HepG2 (cell line): ENCODE measurements at regions not wholly inside any gene's neighbourhood (a gene's known extent, or its start where the extent isn't known, plus 50 kb on each side); places are given as distances from the start of the nearest gene placed in this dataset.

ENCODE experiments used
- KDM3A ChIP-seq: IDR thresholded peaks from 2 replicates; pipeline ENCODE4 v1.6.1; 2018; ENCODE audit warnings: low read depth, missing compliant biosample characterization
- SP2 ChIP-seq: sonication (generic); formaldehyde crosslinking; IDR thresholded peaks from 2 replicates; pipeline ENCODE4 v1.5.1; 2020; ENCODE audit warnings: mild to moderate bottlenecking, missing genetic modification reagents
- ZNF17 ChIP-seq: sonication (generic); formaldehyde crosslinking; IDR thresholded peaks from 2 replicates; pipeline ENCODE4 v1.5.0; 2020; ENCODE audit warnings: mild to moderate bottlenecking, missing genetic modification reagents
- ZNF24 ChIP-seq: fragments of 450-650 bp; IDR thresholded peaks from 2 replicates; pipeline ENCODE4 v1.6.1; 2017; ENCODE audit warnings: antibody characterized with exemption, mild to moderate bottlenecking
- ZNF615 ChIP-seq: sonication (generic); formaldehyde crosslinking; IDR thresholded peaks from 2 replicates; pipeline ENCODE4 v1.5.0; 2020; ENCODE audit warnings: mild to moderate bottlenecking, missing genetic modification reagents, borderline replicate concordance
- TF ChIP-seq, protein P1 (sequence below): sonication (generic); formaldehyde crosslinking; IDR thresholded peaks from 2 replicates; pipeline ENCODE4 v1.5.0; 2020; ENCODE audit warnings: mild to moderate bottlenecking, missing genetic modification reagents, borderline replicate concordance
- TF ChIP-seq, protein P2 (sequence below): sonication (generic); formaldehyde crosslinking; IDR thresholded peaks from 2 replicates; pipeline ENCODE4 v1.4.0; 2020; ENCODE audit warnings: missing genetic modification reagents, borderline replicate concordance
- TF ChIP-seq, protein P3 (sequence below): sonication (generic); formaldehyde crosslinking; IDR thresholded peaks from 2 replicates; pipeline ENCODE4 v1.8.1; 2023; ENCODE audit warnings: missing genetic modification reagents, inconsistent platforms, borderline replicate concordance

DNA sequence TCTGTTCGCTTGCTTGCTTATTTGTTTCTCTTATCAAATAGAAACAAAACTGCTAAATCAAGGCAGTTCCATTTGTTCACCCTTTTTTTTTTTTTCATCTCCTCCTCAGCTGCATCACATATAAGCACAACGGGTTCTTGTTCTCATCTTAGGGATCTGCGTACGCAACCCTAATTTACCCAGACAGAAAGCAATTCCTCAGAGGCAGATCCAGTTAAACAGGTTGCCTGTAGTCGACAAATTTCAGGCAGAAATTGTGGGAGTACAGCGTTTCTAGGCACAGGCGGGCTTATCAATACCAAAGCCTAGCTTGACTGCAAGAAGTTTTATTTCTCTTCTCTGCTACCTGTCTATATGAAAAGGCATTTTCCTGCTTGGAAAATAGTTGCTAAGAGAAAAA, 565.4 kb downstream of the NXPH1 start (continued):
- TF ChIP-seq, protein P1, sequence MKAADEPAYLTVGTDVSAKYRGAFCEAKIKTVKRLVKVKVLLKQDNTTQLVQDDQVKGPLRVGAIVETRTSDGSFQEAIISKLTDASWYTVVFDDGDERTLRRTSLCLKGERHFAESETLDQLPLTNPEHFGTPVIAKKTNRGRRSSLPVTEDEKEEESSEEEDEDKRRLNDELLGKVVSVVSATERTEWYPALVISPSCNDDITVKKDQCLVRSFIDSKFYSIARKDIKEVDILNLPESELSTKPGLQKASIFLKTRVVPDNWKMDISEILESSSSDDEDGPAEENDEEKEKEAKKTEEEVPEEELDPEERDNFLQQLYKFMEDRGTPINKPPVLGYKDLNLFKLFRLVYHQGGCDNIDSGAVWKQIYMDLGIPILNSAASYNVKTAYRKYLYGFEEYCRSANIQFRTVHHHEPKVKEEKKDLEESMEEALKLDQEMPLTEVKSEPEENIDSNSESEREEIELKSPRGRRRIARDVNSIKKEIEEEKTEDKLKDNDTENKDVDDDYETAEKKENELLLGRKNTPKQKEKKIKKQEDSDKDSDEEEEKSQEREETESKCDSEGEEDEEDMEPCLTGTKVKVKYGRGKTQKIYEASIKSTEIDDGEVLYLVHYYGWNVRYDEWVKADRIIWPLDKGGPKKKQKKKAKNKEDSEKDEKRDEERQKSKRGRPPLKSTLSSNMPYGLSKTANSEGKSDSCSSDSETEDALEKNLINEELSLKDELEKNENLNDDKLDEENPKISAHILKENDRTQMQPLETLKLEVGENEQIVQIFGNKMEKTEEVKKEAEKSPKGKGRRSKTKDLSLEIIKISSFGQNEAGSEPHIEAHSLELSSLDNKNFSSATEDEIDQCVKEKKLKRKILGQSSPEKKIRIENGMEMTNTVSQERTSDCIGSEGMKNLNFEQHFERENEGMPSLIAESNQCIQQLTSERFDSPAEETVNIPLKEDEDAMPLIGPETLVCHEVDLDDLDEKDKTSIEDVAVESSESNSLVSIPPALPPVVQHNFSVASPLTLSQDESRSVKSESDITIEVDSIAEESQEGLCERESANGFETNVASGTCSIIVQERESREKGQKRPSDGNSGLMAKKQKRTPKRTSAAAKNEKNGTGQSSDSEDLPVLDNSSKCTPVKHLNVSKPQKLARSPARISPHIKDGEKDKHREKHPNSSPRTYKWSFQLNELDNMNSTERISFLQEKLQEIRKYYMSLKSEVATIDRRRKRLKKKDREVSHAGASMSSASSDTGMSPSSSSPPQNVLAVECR (CRISPR knock-in tag) = no peak
- TF ChIP-seq SP2 = no peak
- TF ChIP-seq, protein P2, sequence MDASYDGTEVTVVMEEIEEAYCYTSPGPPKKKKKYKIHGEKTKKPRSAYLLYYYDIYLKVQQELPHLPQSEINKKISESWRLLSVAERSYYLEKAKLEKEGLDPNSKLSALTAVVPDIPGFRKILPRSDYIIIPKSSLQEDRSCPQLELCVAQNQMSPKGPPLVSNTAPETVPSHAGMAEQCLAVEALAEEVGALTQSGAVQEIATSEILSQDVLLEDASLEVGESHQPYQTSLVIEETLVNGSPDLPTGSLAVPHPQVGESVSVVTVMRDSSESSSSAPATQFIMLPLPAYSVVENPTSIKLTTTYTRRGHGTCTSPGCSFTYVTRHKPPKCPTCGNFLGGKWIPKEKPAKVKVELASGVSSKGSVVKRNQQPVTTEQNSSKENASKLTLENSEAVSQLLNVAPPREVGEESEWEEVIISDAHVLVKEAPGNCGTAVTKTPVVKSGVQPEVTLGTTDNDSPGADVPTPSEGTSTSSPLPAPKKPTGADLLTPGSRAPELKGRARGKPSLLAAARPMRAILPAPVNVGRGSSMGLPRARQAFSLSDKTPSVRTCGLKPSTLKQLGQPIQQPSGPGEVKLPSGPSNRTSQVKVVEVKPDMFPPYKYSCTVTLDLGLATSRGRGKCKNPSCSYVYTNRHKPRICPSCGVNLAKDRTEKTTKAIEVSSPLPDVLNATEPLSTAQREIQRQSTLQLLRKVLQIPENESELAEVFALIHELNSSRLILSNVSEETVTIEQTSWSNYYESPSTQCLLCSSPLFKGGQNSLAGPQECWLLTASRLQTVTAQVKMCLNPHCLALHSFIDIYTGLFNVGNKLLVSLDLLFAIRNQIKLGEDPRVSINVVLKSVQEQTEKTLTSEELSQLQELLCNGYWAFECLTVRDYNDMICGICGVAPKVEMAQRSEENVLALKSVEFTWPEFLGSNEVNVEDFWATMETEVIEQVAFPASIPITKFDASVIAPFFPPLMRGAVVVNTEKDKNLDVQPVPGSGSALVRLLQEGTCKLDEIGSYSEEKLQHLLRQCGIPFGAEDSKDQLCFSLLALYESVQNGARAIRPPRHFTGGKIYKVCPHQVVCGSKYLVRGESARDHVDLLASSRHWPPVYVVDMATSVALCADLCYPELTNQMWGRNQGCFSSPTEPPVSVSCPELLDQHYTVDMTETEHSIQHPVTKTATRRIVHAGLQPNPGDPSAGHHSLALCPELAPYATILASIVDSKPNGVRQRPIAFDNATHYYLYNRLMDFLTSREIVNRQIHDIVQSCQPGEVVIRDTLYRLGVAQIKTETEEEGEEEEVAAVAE (CRISPR knock-in tag) = no peak
- TF ChIP-seq ZNF17 = no peak
- TF ChIP-seq ZNF24 = no peak
- TF ChIP-seq ZNF615 (CRISPR knock-in tag) = no peak
- TF ChIP-seq, protein P3, sequence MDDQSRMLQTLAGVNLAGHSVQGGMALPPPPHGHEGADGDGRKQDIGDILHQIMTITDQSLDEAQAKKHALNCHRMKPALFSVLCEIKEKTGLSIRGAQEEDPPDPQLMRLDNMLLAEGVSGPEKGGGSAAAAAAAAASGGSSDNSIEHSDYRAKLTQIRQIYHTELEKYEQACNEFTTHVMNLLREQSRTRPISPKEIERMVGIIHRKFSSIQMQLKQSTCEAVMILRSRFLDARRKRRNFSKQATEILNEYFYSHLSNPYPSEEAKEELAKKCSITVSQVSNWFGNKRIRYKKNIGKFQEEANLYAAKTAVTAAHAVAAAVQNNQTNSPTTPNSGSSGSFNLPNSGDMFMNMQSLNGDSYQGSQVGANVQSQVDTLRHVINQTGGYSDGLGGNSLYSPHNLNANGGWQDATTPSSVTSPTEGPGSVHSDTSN = no peak
- TF ChIP-seq KDM3A (CRISPR knock-in tag) = no peak
- TF ChIP-seq, all 625 proteins: peak for 0
